Uterus (tissue), 3 donors: ENCODE measurements at regions not wholly inside any gene's neighbourhood (a gene's known extent, or its start where the extent isn't known, plus 50 kb on each side); places are given as distances from the start of the nearest gene placed in this dataset.
A peak's percentile ranks its signal among the peaks of the same experiment; 100 is the strongest.

Source experiments
- DNase-seq, 2 donors: peaks; one replicate each; pipeline ENCODE4 v3.0.0-alpha.2; 2019 to 2020
- H3K27ac ChIP-seq, 2 donors: fragments of 200-600 bp; sonication (generic); 1 replicate in 1 of 2; 2 replicates in 1 of 2; pipeline ENCODE4 v1.5.1; 2016 to 2018
- H3K27me3 ChIP-seq, 2 donors: fragments of 200-600 bp; sonication (generic); one replicate each; pipeline ENCODE4 v1.5.1; 2018 to 2019; ENCODE audit warnings: control low read depth in 1 of 2
- H3K36me3 ChIP-seq, 2 donors: fragments of 200-600 bp; sonication (generic); one replicate each; pipeline ENCODE4 v1.5.1; 2019; ENCODE audit warnings: control low read depth in 1 of 2
- H3K4me1 ChIP-seq, 2 donors: fragments of 200-600 bp; sonication (generic); one replicate each; pipeline ENCODE4 v1.5.1; 2018 to 2019; ENCODE audit warnings: control low read depth in 1 of 2
- H3K4me3 ChIP-seq, 2 donors: fragments of 200-600 bp; sonication (generic); 1 replicate in 1 of 2; 2 replicates in 1 of 2; pipeline ENCODE4 v1.5.1; 2018 to 2019; ENCODE audit warnings: mild to moderate bottlenecking in 1 of 2
- H3K9me3 ChIP-seq, 2 donors: fragments of 200-600 bp; sonication (generic); one replicate each; pipeline ENCODE4 v1.5.1; 2019; ENCODE audit warnings: control low read depth in 1 of 2
- CTCF ChIP-seq, 4 experiments: fragments of 200-600 bp in 2 of 4; fragments of 450-650 bp in 2 of 4; sonication (generic) in 2 of 4; IDR thresholded peaks; one replicate each; pipeline ENCODE4 v1.5.1; 2016 to 2019; ENCODE audit warnings: antibody characterized with exemption in 4 of 4, mild to moderate bottlenecking in 2 of 4, moderate library complexity in 1 of 4
- POLR2A ChIP-seq, 2 donors: fragments of 450-650 bp; IDR thresholded peaks; one replicate each; pipeline ENCODE4 v1.6.1; 2016; ENCODE audit warnings: antibody characterized with exemption in 2 of 2, mild to moderate bottlenecking in 1 of 2, moderate library complexity in 1 of 2
- intact Hi-C: fragments of 100-400 bp; cut with DNase I; formaldehyde crosslinking; loops from one replicate; pipeline ENCODE4 v1.15.1; 2023; ENCODE audit warnings: low total_unique reads
- donor health status: DM: yes; HTN: yes; CAD: no.

- H3K9me3 ChIP-seq: no peaks in the 10 kb centered on the region
- intact Hi-C loops: no loop called here
- peak; percentile 26 to 35 for DNase-seq
- H3K4me1 ChIP-seq: no peaks in the 10 kb centered on the region
- no peaks in the 10 kb centered on the region for H3K27me3 ChIP-seq
- peak overlapping the region; percentile 70 to 72 for H3K27ac ChIP-seq
- H3K4me3 ChIP-seq: no peak overlapping the region
- H3K36me3 ChIP-seq: no peaks in the 10 kb centered on the region
- TF ChIP-seq CTCF (IDR thresholded peaks at IDR 0.05) (no peak), POLR2A (IDR thresholded peaks at IDR 0.05) (no peak)
These were observed 132.2 kb upstream of the INHBA start for GRCh38 chr7:41834805-41835694.

GRCh38 chr7:41832941-41833340 is 130.1 kb upstream of the INHBA start:
- intact Hi-C loops: no loop called here
- no peaks in the 10 kb centered on the region for H3K9me3 ChIP-seq
- H3K27ac ChIP-seq: no peak overlapping the region
- no peak overlapping the region for H3K4me3 ChIP-seq
- H3K36me3 ChIP-seq: no peaks in the 10 kb centered on the region
- no peaks in the 10 kb centered on the region for H3K4me1 ChIP-seq
- H3K27me3 ChIP-seq: no peaks in the 10 kb centered on the region
- no peak for TF ChIP-seq CTCF (IDR thresholded peaks at IDR 0.05)
- no peak for TF ChIP-seq POLR2A (IDR thresholded peaks at IDR 0.05)
- no peak for DNase-seq

GRCh38 chr7:41830271-41830670 is 127.4 kb upstream of the INHBA start:
- H3K9me3 ChIP-seq: no peaks in the 10 kb centered on the region
- DNase-seq: no peak
- TF ChIP-seq POLR2A (IDR thresholded peaks at IDR 0.05): no peak
- TF ChIP-seq CTCF (IDR thresholded peaks at IDR 0.05): no peak

GRCh38 chr7:41828911-41829310 is 126.0 kb upstream of the INHBA start:
- H3K36me3 ChIP-seq: no peaks in the 10 kb centered on the region
- no peak for DNase-seq
- H3K27me3 ChIP-seq: no peaks in the 10 kb centered on the region
- no peak overlapping the region for H3K27ac ChIP-seq
- no peak overlapping the region for H3K4me3 ChIP-seq
- no peaks in the 10 kb centered on the region for H3K9me3 ChIP-seq
- H3K4me1 ChIP-seq: no peaks in the 10 kb centered on the region
- intact Hi-C loops: no loop called here
- TF ChIP-seq CTCF (IDR thresholded peaks at IDR 0.05): no peak
- no peak for TF ChIP-seq POLR2A (IDR thresholded peaks at IDR 0.05)

More at GRCh38 chr7:41830271-41830670, 127.4 kb upstream of the INHBA start:
- H3K36me3 ChIP-seq: no peaks in the 10 kb centered on the region
- H3K4me3 ChIP-seq: no peak overlapping the region
- no peaks in the 10 kb centered on the region for H3K27me3 ChIP-seq
- intact Hi-C loops: no loop called here
- no peak overlapping the region for H3K27ac ChIP-seq
- H3K4me1 ChIP-seq: no peaks in the 10 kb centered on the region

- H3K27ac ChIP-seq: no peak overlapping the region
- H3K36me3 ChIP-seq: no peaks in the 10 kb centered on the region
- no peaks in the 10 kb centered on the region for H3K9me3 ChIP-seq
- H3K27me3 ChIP-seq: no peaks in the 10 kb centered on the region
- intact Hi-C loops: no loop called here
- no peak for DNase-seq
- H3K4me3 ChIP-seq: no peak overlapping the region
- no peaks in the 10 kb centered on the region for H3K4me1 ChIP-seq
- TF ChIP-seq CTCF (IDR thresholded peaks at IDR 0.05) (no peak), POLR2A (IDR thresholded peaks at IDR 0.05) (no peak)
These were observed 123.8 kb upstream of the INHBA start for GRCh38 chr7:41826641-41827040.
